Loucy (cell line): ENCODE measurements at regions not wholly inside any gene's neighbourhood (a gene's known extent, or its start where the extent isn't known, plus 50 kb on each side); places are given as distances from the start of the nearest gene placed in this dataset.

Experiments used
- H2AFZ ChIP-seq: fragments of 200-600 bp; sonication (generic); 2 replicates; pipeline ENCODE4 v1.6.0; 2016; ENCODE audit warnings: antibody characterized with exemption, mild to moderate bottlenecking, low read length, moderate library complexity
- H3F3A ChIP-seq: fragments of 200-600 bp; 2 replicates; pipeline ENCODE4 v1.6.0; 2016; ENCODE audit warnings: antibody characterized with exemption, low read depth, mild to moderate bottlenecking
- H3K27me3 ChIP-seq: fragments of 200-600 bp; sonication (generic); 2 replicates; pipeline ENCODE4 v1.6.1; 2014; ENCODE audit warnings: low read length, mild to moderate bottlenecking; ENCODE audit not compliant: insufficient read depth, poor library complexity, severe bottlenecking
- H3K36me3 ChIP-seq: fragments of 200-600 bp; sonication (generic); 2 replicates; pipeline ENCODE4 v1.6.1; 2016; ENCODE audit warnings: low read length; ENCODE audit not compliant: insufficient read depth
- H3K4me1 ChIP-seq: fragments of 200-600 bp; sonication (generic); 2 replicates; pipeline ENCODE4 v1.5.1; 2014; ENCODE audit warnings: low read length, mild to moderate bottlenecking; ENCODE audit not compliant: insufficient read depth, poor library complexity, severe bottlenecking
- H3K4me2 ChIP-seq: fragments of 200-600 bp; sonication (generic); 2 replicates; pipeline ENCODE4 v1.6.0; 2014; ENCODE audit warnings: antibody characterized with exemption, low read length, low read depth, mild to moderate bottlenecking; ENCODE audit not compliant: poor library complexity, severe bottlenecking
- H3K4me3 ChIP-seq: fragments of 200-600 bp; sonication (generic); 2 replicates; pipeline ENCODE4 v1.5.1; 2014; ENCODE audit warnings: low read length, mild to moderate bottlenecking, mixed read lengths; ENCODE audit not compliant: poor library complexity, severe bottlenecking
- H3K79me2 ChIP-seq: fragments of 200-600 bp; sonication (generic); 2 replicates; pipeline ENCODE4 v1.6.1; 2014; ENCODE audit warnings: low read length; ENCODE audit not compliant: insufficient read depth
- H3K9ac ChIP-seq: fragments of 200-600 bp; sonication (generic); 2 replicates; pipeline ENCODE4 v1.6.0; 2014; ENCODE audit warnings: mild to moderate bottlenecking, low read depth, low read length, moderate library complexity; ENCODE audit not compliant: poor library complexity, severe bottlenecking
- H3K9me2 ChIP-seq: fragments of 200-600 bp; sonication (generic); replicated peaks from 2 replicates; pipeline ENCODE4 v1.6.1; 2016; ENCODE audit warnings: low read depth, low read length, mixed read lengths
- H3K9me3 ChIP-seq: fragments of 200-600 bp; sonication (generic); 2 replicates; pipeline ENCODE4 v1.6.1; 2014; ENCODE audit warnings: mild to moderate bottlenecking, antibody characterized with exemption, low read length, low read depth; ENCODE audit not compliant: insufficient read depth
- H4K20me1 ChIP-seq: fragments of 200-600 bp; sonication (generic); 2 replicates; pipeline ENCODE4 v1.6.0; 2014; ENCODE audit warnings: antibody characterized with exemption, low read length, mild to moderate bottlenecking; ENCODE audit not compliant: insufficient read depth, poor library complexity, severe bottlenecking
- EZH2phosphoT487 ChIP-seq: fragments of 200-600 bp; IDR thresholded peaks from 2 replicates; pipeline ENCODE4 v1.6.1; 2018; ENCODE audit warnings: antibody characterized with exemption, mild to moderate bottlenecking, moderate library complexity, borderline replicate concordance
- TF ChIP-seq, protein P1 (sequence below): fragments of 200-600 bp; sonication (generic); conservative IDR thresholded peaks from 2 replicates; pipeline ENCODE4 v1.5.1; 2014; ENCODE audit warnings: mild to moderate bottlenecking, antibody characterized with exemption, low read length

DNA sequence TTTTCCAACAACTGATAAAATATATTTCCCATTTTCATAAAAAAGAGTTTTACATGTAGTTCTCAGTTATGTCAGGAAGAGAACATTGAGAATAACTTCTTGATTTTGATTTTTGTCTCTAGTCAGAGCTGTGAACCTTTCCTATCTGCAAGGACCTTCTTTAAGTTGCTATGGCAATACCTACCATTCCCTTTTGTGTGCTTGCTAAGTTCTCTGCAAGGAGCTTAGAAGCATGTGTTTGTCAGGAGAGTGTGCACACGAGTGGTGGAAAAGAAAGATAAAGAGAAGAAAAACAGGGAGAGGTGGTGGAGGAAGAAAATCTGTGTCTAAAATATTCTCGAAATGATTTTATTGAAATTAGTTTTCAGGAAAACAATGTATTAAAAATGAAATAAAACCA, 140.3 kb upstream of the SLC8A1 start:
- TF ChIP-seq, protein P1, sequence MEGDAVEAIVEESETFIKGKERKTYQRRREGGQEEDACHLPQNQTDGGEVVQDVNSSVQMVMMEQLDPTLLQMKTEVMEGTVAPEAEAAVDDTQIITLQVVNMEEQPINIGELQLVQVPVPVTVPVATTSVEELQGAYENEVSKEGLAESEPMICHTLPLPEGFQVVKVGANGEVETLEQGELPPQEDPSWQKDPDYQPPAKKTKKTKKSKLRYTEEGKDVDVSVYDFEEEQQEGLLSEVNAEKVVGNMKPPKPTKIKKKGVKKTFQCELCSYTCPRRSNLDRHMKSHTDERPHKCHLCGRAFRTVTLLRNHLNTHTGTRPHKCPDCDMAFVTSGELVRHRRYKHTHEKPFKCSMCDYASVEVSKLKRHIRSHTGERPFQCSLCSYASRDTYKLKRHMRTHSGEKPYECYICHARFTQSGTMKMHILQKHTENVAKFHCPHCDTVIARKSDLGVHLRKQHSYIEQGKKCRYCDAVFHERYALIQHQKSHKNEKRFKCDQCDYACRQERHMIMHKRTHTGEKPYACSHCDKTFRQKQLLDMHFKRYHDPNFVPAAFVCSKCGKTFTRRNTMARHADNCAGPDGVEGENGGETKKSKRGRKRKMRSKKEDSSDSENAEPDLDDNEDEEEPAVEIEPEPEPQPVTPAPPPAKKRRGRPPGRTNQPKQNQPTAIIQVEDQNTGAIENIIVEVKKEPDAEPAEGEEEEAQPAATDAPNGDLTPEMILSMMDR: no peak
- no peak for TF ChIP-seq EZH2phosphoT487
- no peak overlapping the region for H2AFZ ChIP-seq
- no peaks in the 10 kb centered on the region for H3F3A ChIP-seq
- no peaks in the 10 kb centered on the region for H3K27me3 ChIP-seq
- H3K9me2 ChIP-seq: no peaks in the 10 kb centered on the region
- no peak overlapping the region for H3K9ac ChIP-seq
- H3K9me3 ChIP-seq: no peaks in the 10 kb centered on the region
- H3K4me2 ChIP-seq: no peak overlapping the region
- no peak overlapping the region for H3K4me3 ChIP-seq
- H4K20me1 ChIP-seq: no peaks in the 10 kb centered on the region
- no peaks in the 10 kb centered on the region for H3K36me3 ChIP-seq
- H3K79me2 ChIP-seq: no peaks in the 10 kb centered on the region
- H3K4me1 ChIP-seq: no peaks in the 10 kb centered on the region

DNA sequence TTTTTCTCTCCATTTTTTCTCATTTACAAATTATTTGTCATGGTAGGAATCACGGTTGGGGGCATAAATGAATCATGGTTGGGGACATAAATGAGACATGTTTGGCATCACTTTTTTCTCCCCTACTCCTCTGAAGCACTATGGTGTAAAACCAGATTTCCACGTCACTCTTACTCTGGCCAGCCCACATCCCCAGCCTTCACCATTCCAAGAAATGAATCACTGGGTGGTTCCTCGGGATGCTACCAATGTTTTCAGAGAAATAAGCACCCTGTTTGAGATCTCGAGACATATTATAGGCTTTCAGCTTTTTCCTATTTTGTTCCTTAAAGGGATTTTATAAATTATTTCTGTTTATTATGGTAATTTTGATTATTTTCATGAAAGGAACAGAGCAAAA, 155.0 kb upstream of the SLC8A1 start:
- Histone ChIP-seq H3K27me3 (no peaks in the 10 kb centered on the region), H3K4me2 (no peak overlapping the region), H3F3A (no peaks in the 10 kb centered on the region), H3K9ac (no peak overlapping the region), H3K9me2 (no peaks in the 10 kb centered on the region), H3K4me1 (no peaks in the 10 kb centered on the region), H3K9me3 (no peaks in the 10 kb centered on the region), H3K36me3 (no peaks in the 10 kb centered on the region), H3K4me3 (no peak overlapping the region), H3K79me2 (no peaks in the 10 kb centered on the region), H4K20me1 (no peaks in the 10 kb centered on the region), H2AFZ (no peak overlapping the region)
- TF ChIP-seq, protein P1: no peak
- TF ChIP-seq EZH2phosphoT487: no peak

DNA sequence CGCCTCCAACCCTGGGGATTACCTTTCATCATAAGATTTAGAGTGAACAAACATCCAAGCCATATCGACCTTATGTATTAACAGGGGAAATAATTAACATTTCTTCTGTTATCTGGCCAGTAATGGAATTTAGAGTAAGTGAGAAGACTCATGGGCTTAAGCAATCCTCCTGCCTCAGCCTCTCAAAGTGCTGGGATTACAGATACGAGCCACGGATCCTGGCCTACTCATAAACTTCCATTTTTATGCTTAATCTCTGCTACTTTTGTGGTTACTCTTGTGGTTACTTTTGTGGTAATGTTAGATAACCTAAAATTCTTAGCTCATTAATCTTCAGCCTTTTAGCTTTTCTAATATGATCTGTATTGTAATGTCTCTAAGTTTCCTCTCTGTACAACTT, 159.3 kb upstream of the SLC8A1 start:
- H4K20me1 ChIP-seq: no peaks in the 10 kb centered on the region
- H3K27me3 ChIP-seq: no peaks in the 10 kb centered on the region
- H3K4me1 ChIP-seq: no peaks in the 10 kb centered on the region
- H2AFZ ChIP-seq: no peak overlapping the region
- H3K4me2 ChIP-seq: no peak overlapping the region
- no peaks in the 10 kb centered on the region for H3K36me3 ChIP-seq
- no peaks in the 10 kb centered on the region for H3F3A ChIP-seq
- H3K4me3 ChIP-seq: no peak overlapping the region
- H3K9ac ChIP-seq: no peak overlapping the region
- no peaks in the 10 kb centered on the region for H3K79me2 ChIP-seq
- TF ChIP-seq EZH2phosphoT487: no peak
- TF ChIP-seq, protein P1: no peak
- no peaks in the 10 kb centered on the region for H3K9me2 ChIP-seq
- H3K9me3 ChIP-seq: no peaks in the 10 kb centered on the region
